H1 (cell line): ENCODE measurements at regions not wholly inside any gene's neighbourhood (a gene's known extent, or its start where the extent isn't known, plus 50 kb on each side); places are given as distances from the start of the nearest gene placed in this dataset.

Experiments used
- SIN3A ChIP-seq, 2 experiments: IDR thresholded peaks in 1 of 2; conservative IDR thresholded peaks in 1 of 2; 2 replicates each; pipeline ENCODE4 v1.6.1; 2011 to 2012; ENCODE audit warnings: low read length in 2 of 2, improper control_type of control experiment in 1 of 2, low read depth in 1 of 2, mild to moderate bottlenecking in 1 of 2
- TAF1 ChIP-seq: IDR thresholded peaks from 2 replicates; pipeline ENCODE4 v1.6.1; 2011; ENCODE audit warnings: mild to moderate bottlenecking, low read depth, low read length
- ZNF274 ChIP-seq: IDR thresholded peaks from 2 replicates; pipeline ENCODE4 v1.7.0; 2012; ENCODE audit warnings: low read length, borderline replicate concordance; ENCODE audit errors: extremely low read depth
- TF ChIP-seq, protein P1 (sequence below), 3 experiments: IDR thresholded peaks; 1 replicate in 2 of 3; 2 replicates in 1 of 3; pipeline versions ENCODE4 v1.5.1 to v1.6.1; 2011; ENCODE audit warnings: low read length in 3 of 3, mild to moderate bottlenecking in 3 of 3, inconsistent platforms in 2 of 3, low read depth in 1 of 3, moderate library complexity in 1 of 3; ENCODE audit not compliant: insufficient read depth in 1 of 3; ENCODE audit errors: control extremely low read depth in 1 of 3
- TF ChIP-seq, protein P2 (sequence below): IDR thresholded peaks from 2 replicates; pipeline ENCODE4 v1.6.1; 2012; ENCODE audit warnings: inconsistent platforms

DNA sequence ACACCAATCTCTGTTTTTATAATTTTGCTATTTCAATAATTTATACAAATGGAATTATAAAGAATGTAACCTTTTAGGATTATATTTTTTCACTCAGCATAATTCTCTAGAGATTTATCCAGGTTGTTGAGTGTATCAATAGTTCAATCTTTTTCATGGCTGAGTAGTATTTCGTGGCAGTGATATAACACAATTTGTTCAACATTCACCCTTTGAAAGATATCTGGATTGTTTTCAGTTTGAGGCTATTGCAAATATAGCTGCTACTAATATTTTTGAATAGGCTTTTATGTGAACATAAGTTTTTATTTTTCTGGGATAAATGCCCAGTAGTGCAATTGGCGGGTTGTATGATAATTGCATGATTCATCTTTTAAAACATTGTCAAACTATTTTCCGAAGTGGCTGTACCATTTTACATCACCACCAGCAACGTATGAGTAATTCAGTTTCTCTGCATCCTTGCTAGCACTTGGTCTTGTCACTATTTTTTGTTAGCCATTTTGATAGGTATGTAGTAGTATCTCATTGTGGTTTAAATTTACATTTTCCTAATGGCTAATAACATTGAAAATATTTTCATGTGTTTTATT lies 55.6 kb upstream of the ABCD3 start:
- TF ChIP-seq, protein P1, sequence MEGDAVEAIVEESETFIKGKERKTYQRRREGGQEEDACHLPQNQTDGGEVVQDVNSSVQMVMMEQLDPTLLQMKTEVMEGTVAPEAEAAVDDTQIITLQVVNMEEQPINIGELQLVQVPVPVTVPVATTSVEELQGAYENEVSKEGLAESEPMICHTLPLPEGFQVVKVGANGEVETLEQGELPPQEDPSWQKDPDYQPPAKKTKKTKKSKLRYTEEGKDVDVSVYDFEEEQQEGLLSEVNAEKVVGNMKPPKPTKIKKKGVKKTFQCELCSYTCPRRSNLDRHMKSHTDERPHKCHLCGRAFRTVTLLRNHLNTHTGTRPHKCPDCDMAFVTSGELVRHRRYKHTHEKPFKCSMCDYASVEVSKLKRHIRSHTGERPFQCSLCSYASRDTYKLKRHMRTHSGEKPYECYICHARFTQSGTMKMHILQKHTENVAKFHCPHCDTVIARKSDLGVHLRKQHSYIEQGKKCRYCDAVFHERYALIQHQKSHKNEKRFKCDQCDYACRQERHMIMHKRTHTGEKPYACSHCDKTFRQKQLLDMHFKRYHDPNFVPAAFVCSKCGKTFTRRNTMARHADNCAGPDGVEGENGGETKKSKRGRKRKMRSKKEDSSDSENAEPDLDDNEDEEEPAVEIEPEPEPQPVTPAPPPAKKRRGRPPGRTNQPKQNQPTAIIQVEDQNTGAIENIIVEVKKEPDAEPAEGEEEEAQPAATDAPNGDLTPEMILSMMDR (IDR thresholded peaks at IDR 0.05; ENCODE audit: control extremely low read depth in 1 of 3, insufficient read depth in 1 of 3, low read depth in 1 of 3, low read length in 3 of 3): no peak
- TF ChIP-seq SIN3A (conservative IDR thresholded peaks at IDR 0.05 in 1 of 2, IDR thresholded peaks at IDR 0.05 in 1 of 2; ENCODE audit: low read depth in 1 of 2, low read length in 2 of 2) (no peak), ZNF274 (no peak), TAF1 (no peak)
- TF ChIP-seq, protein P2, sequence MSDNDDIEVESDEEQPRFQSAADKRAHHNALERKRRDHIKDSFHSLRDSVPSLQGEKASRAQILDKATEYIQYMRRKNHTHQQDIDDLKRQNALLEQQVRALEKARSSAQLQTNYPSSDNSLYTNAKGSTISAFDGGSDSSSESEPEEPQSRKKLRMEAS: no peak
